Fibroblast of mammary gland (primary cell): ENCODE measurements at regions not wholly inside any gene's neighbourhood (a gene's known extent, or its start where the extent isn't known, plus 50 kb on each side); places are given as distances from the start of the nearest gene placed in this dataset.

ENCODE experiments used
- DNase-seq: peaks from one replicate; pipeline ENCODE4 v3.0.0-alpha.2; 2010; ENCODE audit warnings: low read depth
- H3K4me3 ChIP-seq: 2 replicates; pipeline ENCODE4 v1.5.1; 2011; ENCODE audit warnings: low read depth, mild to moderate bottlenecking, low read length, moderate library complexity; ENCODE audit not compliant: control insufficient read depth
- TF ChIP-seq, protein P1 (sequence below): conservative IDR thresholded peaks from 2 replicates; pipeline ENCODE4 v1.5.1; 2011; ENCODE audit warnings: low read depth, low read length, inconsistent platforms; ENCODE audit not compliant: control insufficient read depth, insufficient read depth

DNA sequence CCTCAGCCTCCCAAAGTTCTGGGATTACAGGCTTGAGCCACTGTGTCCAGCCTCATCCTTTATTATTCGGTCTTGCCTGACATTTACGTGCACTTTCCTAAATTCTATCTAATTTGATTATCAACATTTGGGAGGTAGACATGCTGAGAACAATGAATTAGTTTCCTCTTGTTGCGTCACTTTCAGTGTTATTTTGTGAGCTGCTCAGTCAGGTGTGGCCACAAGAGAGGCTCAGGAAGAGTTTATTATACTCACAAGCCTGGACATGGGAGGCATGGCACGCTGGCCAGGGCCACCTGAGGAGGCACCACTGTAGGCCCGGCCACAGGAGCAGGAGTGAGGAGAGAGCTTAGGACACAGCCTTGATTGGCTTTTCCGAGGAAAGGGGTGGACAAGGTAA lies 59.7 kb upstream of the RBFOX2 start:
- no peak overlapping the region for H3K4me3 ChIP-seq
- TF ChIP-seq, protein P1, sequence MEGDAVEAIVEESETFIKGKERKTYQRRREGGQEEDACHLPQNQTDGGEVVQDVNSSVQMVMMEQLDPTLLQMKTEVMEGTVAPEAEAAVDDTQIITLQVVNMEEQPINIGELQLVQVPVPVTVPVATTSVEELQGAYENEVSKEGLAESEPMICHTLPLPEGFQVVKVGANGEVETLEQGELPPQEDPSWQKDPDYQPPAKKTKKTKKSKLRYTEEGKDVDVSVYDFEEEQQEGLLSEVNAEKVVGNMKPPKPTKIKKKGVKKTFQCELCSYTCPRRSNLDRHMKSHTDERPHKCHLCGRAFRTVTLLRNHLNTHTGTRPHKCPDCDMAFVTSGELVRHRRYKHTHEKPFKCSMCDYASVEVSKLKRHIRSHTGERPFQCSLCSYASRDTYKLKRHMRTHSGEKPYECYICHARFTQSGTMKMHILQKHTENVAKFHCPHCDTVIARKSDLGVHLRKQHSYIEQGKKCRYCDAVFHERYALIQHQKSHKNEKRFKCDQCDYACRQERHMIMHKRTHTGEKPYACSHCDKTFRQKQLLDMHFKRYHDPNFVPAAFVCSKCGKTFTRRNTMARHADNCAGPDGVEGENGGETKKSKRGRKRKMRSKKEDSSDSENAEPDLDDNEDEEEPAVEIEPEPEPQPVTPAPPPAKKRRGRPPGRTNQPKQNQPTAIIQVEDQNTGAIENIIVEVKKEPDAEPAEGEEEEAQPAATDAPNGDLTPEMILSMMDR: no peak
- DNase-seq: no peak

DNA sequence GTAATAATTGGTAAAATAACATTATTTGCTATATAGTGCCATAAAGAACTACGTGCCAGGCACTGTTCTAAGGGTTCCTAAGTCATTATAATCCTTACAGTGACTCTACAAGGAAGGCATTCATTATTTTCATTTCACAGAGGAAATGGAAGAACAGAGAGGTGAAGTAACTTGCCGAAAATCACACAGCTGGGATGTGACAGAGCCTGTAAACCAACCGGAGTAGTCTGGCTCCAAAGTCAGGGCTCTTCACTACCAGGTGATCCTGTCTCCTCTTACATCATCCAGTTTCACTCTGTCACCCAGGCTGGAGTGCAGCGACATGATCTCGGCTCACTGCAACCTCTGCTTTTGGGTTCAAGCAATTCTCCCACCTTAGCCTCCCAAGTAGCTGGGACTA lies 59.2 kb upstream of the RBFOX2 start:
- TF ChIP-seq, protein P1: no peak
- no peak overlapping the region for H3K4me3 ChIP-seq
- no peak for DNase-seq

DNA sequence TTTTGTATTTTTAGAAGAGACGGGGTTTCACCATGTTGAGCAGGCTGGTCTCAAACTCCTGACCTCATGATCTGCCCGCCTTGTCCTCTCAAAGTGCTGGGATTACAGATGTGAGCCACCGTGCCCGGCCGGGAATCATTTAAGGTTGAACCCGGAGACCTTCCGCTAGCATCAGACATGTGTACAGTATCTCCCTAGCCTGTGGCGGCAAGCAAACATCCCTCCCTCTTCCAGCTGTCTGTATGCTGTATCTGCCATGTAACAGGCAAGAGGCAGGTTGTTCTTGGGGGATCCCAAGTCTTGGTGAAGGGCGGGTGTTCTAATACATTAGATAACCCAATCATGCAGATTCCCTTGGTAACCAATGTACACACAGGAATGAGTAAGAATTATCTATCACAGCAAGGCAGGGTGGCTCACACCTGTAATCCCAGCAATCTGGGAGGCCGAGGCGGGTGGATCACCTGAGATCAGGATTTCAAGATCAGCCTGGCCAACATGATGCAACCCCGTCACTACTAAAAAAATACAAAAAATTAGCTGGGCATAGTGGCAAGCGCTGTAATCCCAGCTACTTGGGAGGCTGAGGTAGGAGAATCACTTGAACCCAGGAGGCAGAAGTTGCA lies 58.1 kb upstream of the RBFOX2 start:
- TF ChIP-seq, protein P1: no peak
- no peak for DNase-seq
- no peak overlapping the region for H3K4me3 ChIP-seq

DNA sequence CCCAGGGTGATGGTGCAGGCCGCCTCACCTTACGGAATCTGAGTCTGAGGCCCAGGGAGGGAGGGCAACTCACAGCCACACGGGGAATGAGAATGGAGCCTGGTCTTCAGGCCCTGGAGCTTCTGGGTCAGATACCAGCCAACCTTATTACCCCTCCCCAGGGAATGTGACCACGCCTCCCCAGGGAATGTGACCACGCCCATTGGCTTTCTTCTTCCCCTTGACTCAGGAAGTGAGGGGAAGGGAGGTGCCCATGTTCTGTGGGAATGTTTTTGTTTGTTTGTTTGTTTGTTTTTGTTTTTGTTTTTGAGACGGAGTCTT lies 57.5 kb upstream of the RBFOX2 start:
- DNase-seq: no peak
- TF ChIP-seq, protein P1: no peak

DNA sequence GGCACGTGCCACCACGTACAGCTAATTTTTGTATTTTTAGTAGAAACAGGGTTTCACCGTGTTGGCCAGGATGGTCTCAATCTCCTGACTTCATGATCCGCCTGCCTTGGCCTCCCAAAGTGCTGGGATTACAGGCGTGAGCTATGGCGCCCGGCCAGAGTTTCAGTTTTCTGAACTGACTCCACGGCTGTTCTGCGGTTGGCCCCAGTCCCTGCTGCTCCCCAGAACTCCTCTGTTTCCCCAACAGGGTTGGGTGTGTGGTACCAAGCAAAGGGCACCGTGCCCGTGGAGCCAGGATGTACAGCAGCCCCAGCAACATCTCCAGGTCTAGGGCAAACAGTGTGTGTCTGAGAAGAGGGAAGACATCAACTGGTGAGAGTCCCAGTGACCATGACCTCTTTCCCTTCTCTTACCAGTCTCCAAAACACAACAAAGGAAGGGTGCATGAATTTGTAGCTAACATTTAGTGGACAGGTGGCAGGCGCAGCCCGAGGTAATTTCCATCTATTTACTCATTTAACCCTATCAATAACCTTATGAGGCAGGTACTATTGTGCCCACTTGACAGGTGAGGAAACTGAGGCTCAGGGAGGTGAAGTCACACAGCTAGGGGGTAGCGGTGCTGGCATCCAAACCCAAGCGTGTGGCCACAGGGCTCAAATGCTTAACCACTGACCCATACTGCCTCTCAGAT lies 57.0 kb upstream of the RBFOX2 start:
- TF ChIP-seq, protein P1: no peak
- H3K4me3 ChIP-seq: no peak overlapping the region
- DNase-seq: no peak

More for the DNA sequence above, 57.5 kb upstream of the RBFOX2 start:
- no peak overlapping the region for H3K4me3 ChIP-seq

DNA sequence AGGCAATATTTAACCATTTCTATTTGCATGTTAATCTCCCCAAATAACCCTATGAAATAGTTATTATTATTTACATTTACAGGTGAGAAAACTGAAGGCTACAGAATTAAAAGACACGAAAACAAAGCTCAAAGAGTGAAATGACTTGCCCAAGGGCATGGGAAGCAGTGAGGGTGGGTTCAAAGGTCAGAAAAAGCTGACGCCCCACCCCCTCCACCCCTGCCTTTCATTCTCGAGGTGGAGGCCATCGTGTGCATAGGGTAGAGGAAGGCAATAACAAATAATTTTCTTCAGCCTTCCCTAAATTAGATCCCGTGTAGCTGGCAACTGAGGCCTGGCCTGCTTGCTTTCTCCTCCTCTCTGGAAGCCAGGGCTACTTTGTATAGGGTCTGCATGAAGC lies 56.1 kb upstream of the RBFOX2 start:
- TF ChIP-seq, protein P1: no peak
- no peak for DNase-seq
- no peak overlapping the region for H3K4me3 ChIP-seq
